DOHH2 (cell line): ENCODE measurements at regions not wholly inside any gene's neighbourhood (a gene's known extent, or its start where the extent isn't known, plus 50 kb on each side); places are given as distances from the start of the nearest gene placed in this dataset.

Source experiments
- H3F3A ChIP-seq: fragments of 200-600 bp; sonication (generic), shearing (Covaris generic); 2 replicates; pipeline ENCODE4 v1.6.0; 2016; ENCODE audit warnings: antibody characterized with exemption, mild to moderate bottlenecking; ENCODE audit not compliant: control insufficient read depth, insufficient read depth
- H3K27ac ChIP-seq: fragments of 200-600 bp; sonication (generic); 2 replicates; pipeline ENCODE4 v1.5.1; 2014; ENCODE audit warnings: low read depth, mild to moderate bottlenecking, low read length, moderate library complexity
- H3K27me3 ChIP-seq: fragments of 200-600 bp; sonication (generic); 2 replicates; pipeline ENCODE4 v1.6.1; 2014; ENCODE audit warnings: mild to moderate bottlenecking, low read length, mixed read lengths; ENCODE audit not compliant: control insufficient read depth
- H3K36me3 ChIP-seq: fragments of 200-600 bp; sonication (generic); 2 replicates; pipeline ENCODE4 v1.6.1; 2014; ENCODE audit warnings: mild to moderate bottlenecking, low read length, moderate library complexity, mixed read lengths; ENCODE audit not compliant: control insufficient read depth
- H3K4me1 ChIP-seq: fragments of 200-600 bp; sonication (generic); 2 replicates; pipeline ENCODE4 v1.6.1; 2014; ENCODE audit warnings: mild to moderate bottlenecking, low read length, mixed read lengths; ENCODE audit not compliant: control insufficient read depth
- H3K4me2 ChIP-seq: fragments of 200-600 bp; sonication (generic); 2 replicates; pipeline ENCODE4 v1.6.0; 2014; ENCODE audit warnings: mild to moderate bottlenecking, low read length, moderate library complexity
- H3K4me3 ChIP-seq: fragments of 200-600 bp; sonication (generic); 2 replicates; pipeline ENCODE4 v1.5.1; 2014; ENCODE audit warnings: mild to moderate bottlenecking, low read length, mixed read lengths
- H3K79me2 ChIP-seq: fragments of 200-600 bp; sonication (generic); 2 replicates; pipeline ENCODE4 v1.6.1; 2014; ENCODE audit warnings: mild to moderate bottlenecking, low read length, mixed read lengths; ENCODE audit not compliant: control insufficient read depth
- H3K9me2 ChIP-seq: fragments of 200-600 bp; sonication (generic); replicated peaks from 2 replicates; pipeline ENCODE4 v1.6.1; 2014; ENCODE audit warnings: mild to moderate bottlenecking, low read length, mixed read lengths; ENCODE audit not compliant: control insufficient read depth
- H3K9me3 ChIP-seq: fragments of 200-600 bp; sonication (generic); 2 replicates; pipeline ENCODE4 v1.6.1; 2014; ENCODE audit warnings: antibody characterized with exemption, low read length, mixed read lengths; ENCODE audit not compliant: control insufficient read depth, insufficient read depth
- H4K20me1 ChIP-seq: fragments of 200-600 bp; sonication (generic); 2 replicates; pipeline ENCODE4 v1.6.0; 2014; ENCODE audit warnings: low read depth, mild to moderate bottlenecking, antibody characterized with exemption, low read length, moderate library complexity; ENCODE audit not compliant: control insufficient read depth, insufficient read depth
- EZH2phosphoT487 ChIP-seq: fragments of 200-600 bp; sonication (generic); IDR thresholded peaks from 2 replicates; pipeline ENCODE4 v1.6.1; 2017; ENCODE audit warnings: borderline replicate concordance, mild to moderate bottlenecking, antibody characterized with exemption, low read length, moderate library complexity, mixed read lengths
- TF ChIP-seq, protein P1 (sequence below): fragments of 200-600 bp; sonication (generic); IDR thresholded peaks from one replicate; pipeline ENCODE4 v1.5.1; 2014; ENCODE audit warnings: antibody characterized with exemption, mild to moderate bottlenecking, low read depth, low read length; ENCODE audit not compliant: poor library complexity, severe bottlenecking

DNA sequence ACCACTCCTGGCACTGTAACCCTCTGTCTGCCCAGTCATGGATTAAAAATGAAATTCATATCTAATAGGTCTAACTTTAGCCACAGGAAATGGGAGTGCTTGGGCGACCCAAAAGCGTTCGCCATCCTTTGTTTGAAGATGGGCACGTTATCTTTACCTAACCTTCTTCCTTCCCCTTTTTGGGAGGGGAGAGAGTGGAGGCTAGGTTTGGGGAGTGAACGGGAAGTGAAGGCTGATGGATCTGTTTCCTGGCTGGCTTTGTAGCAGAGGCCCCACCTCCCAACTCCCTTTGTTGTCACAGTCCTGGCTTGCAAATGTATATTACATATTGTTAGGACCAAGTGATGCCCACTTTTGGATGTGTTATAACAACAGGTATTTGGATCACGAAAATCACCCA lies 98.1 kb upstream of the ARHGEF3 start:
- Histone ChIP-seq H3K36me3 (no peaks in the 10 kb centered on the region), H3K27ac (no peak overlapping the region), H3K4me1 (peaks cover 3% of the 10 kb centered on the region; the same call in 1 of the 2 replicates), H3F3A (no peaks in the 10 kb centered on the region), H4K20me1 (no peaks in the 10 kb centered on the region), H3K27me3 (no peaks in the 10 kb centered on the region), H3K4me3 (no peak overlapping the region), H3K79me2 (no peaks in the 10 kb centered on the region), H3K4me2 (no peak overlapping the region), H3K9me2 (no peaks in the 10 kb centered on the region), H3K9me3 (no peaks in the 10 kb centered on the region)
- no peak for TF ChIP-seq EZH2phosphoT487
- TF ChIP-seq, protein P1, sequence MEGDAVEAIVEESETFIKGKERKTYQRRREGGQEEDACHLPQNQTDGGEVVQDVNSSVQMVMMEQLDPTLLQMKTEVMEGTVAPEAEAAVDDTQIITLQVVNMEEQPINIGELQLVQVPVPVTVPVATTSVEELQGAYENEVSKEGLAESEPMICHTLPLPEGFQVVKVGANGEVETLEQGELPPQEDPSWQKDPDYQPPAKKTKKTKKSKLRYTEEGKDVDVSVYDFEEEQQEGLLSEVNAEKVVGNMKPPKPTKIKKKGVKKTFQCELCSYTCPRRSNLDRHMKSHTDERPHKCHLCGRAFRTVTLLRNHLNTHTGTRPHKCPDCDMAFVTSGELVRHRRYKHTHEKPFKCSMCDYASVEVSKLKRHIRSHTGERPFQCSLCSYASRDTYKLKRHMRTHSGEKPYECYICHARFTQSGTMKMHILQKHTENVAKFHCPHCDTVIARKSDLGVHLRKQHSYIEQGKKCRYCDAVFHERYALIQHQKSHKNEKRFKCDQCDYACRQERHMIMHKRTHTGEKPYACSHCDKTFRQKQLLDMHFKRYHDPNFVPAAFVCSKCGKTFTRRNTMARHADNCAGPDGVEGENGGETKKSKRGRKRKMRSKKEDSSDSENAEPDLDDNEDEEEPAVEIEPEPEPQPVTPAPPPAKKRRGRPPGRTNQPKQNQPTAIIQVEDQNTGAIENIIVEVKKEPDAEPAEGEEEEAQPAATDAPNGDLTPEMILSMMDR = no peak

DNA sequence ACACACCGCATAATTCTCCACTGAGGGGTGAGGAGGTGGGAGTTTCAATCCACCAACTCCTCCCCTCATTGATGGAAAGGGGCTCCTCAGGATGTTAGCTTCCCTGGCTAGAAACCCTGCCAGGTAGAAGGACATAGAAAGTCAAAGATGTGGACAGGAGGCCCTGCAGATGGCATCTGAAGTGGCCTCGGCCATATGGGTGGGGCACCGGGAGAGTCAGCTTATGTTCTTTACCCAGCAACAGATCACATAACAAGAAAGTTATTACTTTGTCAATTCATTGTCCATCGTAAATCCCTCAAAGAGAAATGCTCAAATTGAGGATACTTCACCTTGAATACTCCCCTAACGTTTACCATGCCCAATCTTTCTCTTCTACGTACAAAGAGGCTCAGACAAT lies 97.3 kb upstream of the ARHGEF3 start:
- H4K20me1 ChIP-seq = no peaks in the 10 kb centered on the region
- H3K4me1 ChIP-seq = peaks cover 3% of the 10 kb centered on the region; the same call in 1 of the 2 replicates
- TF ChIP-seq, protein P1 = no peak
- no peak for TF ChIP-seq EZH2phosphoT487
- no peaks in the 10 kb centered on the region for H3K36me3 ChIP-seq
- no peaks in the 10 kb centered on the region for H3K9me2 ChIP-seq
- no peaks in the 10 kb centered on the region for H3K27me3 ChIP-seq
- no peaks in the 10 kb centered on the region for H3K79me2 ChIP-seq
- no peaks in the 10 kb centered on the region for H3F3A ChIP-seq
- no peaks in the 10 kb centered on the region for H3K9me3 ChIP-seq
- H3K4me3 ChIP-seq = no peak overlapping the region
- H3K4me2 ChIP-seq = no peak overlapping the region
- no peak overlapping the region for H3K27ac ChIP-seq

DNA sequence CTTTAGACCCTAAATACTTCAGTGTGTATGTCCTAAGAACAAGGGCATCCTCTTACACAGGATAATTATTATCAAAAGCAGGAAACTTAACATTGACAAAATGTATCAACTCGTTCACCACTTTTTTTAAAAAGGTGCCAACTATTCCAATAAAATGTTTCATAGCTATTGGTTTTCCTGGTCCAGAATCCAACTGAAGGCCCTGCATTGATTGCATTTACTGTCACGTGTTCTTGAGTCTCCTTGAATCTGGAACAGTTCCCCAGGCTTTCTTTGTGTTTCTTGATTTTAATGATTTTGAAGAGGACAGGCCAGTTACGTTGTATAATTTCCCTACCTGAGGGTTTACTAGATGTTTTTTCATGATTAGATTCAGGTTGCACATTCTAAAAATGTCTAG lies 94.6 kb upstream of the ARHGEF3 start:
- H3K4me3 ChIP-seq = no peak overlapping the region
- no peaks in the 10 kb centered on the region for H3K9me3 ChIP-seq
- 0 out of 2 replicates have a peak, but pooled peaks cover 3% of the 10 kb centered on the region for H3K27me3 ChIP-seq
- no peak overlapping the region for H3K27ac ChIP-seq
- no peaks in the 10 kb centered on the region for H3K79me2 ChIP-seq
- TF ChIP-seq, protein P1 = no peak
- TF ChIP-seq EZH2phosphoT487 = no peak
- H3F3A ChIP-seq = no peaks in the 10 kb centered on the region
- H3K9me2 ChIP-seq = no peaks in the 10 kb centered on the region
- no peaks in the 10 kb centered on the region for H3K36me3 ChIP-seq
- H3K4me1 ChIP-seq = peaks cover 3% of the 10 kb centered on the region; the same call in 1 of the 2 replicates
- H3K4me2 ChIP-seq = no peak overlapping the region
- no peaks in the 10 kb centered on the region for H4K20me1 ChIP-seq

DNA sequence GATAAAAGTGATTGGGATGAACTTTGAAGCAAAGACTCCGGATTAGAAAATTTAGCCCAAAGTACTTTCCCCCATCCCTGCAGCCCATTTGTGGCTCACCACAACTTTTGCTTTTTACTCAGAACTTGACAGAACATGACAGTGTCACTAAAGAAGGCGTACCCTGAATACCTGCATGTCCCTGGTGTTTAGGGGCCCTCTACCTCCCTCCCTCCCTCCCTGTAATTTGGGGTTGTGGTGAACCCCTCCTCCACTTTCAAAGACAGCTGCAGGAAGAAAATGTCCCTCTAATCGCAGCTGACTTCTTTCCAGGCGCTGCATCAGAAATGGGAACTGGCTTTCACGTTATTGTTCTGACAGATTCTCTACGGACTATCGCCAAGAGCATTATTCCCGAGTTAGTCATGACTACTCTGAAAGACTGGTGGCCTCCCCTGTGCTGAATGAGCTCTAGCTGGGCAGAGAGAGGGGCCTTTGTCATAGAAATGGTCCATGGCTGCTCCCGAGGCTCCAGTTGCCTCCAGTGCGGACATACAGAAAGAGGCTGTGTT lies 93.2 kb upstream of the ARHGEF3 start:
- H3K27ac ChIP-seq = no peak overlapping the region
- no peaks in the 10 kb centered on the region for H3K36me3 ChIP-seq
- H3K4me3 ChIP-seq = no peak overlapping the region
- peaks cover 3% of the 10 kb centered on the region; the same call in 1 of the 2 replicates for H3K4me1 ChIP-seq
- no peaks in the 10 kb centered on the region for H3F3A ChIP-seq
- no peaks in the 10 kb centered on the region for H3K9me3 ChIP-seq
- 0 out of 2 replicates have a peak, but pooled peaks cover 3% of the 10 kb centered on the region for H3K27me3 ChIP-seq
- no peak overlapping the region for H3K4me2 ChIP-seq
- H3K79me2 ChIP-seq = no peaks in the 10 kb centered on the region
- H3K9me2 ChIP-seq = no peaks in the 10 kb centered on the region
- TF ChIP-seq, protein P1 = no peak
- TF ChIP-seq EZH2phosphoT487 = no peak
- H4K20me1 ChIP-seq = no peaks in the 10 kb centered on the region
